ENCODE measurements at regions not wholly inside any gene's neighbourhood (a gene's known extent, or its start where the extent isn't known, plus 50 kb on each side); places are given as distances from the start of the nearest gene placed in this dataset.

- DNase-seq (ENCODE audit: low read depth in 3 of 3), result no peak
These were observed 186.2 kb downstream of the NEDD1 start for GRCh38 chr12:97093187-97093683.

- no peak for DNase-seq (ENCODE audit: low read depth in 3 of 3)
These were observed 190.7 kb downstream of the NEDD1 start for GRCh38 chr12:97097734-97098133.

- no peak for DNase-seq (ENCODE audit: low read depth in 3 of 3)
These were observed 202.4 kb downstream of the NEDD1 start for GRCh38 chr12:97109441-97109840.

GRCh38 chr12:97112136-97112535 lies 205.1 kb downstream of the NEDD1 start:
- no peak for DNase-seq (ENCODE audit: low read depth in 3 of 3)

GRCh38 chr12:97118796-97119375 lies 211.8 kb downstream of the NEDD1 start:
- DNase-seq (ENCODE audit: low read depth in 3 of 3), result no peak

- no peak for DNase-seq (ENCODE audit: low read depth in 3 of 3)
These were observed 220.0 kb downstream of the NEDD1 start for GRCh38 chr12:97127061-97127460.

- DNase-seq (ENCODE audit: low read depth in 3 of 3), result no peak
These were observed 224.3 kb downstream of the NEDD1 start for GRCh38 chr12:97131220-97131981.

- no peak for DNase-seq (ENCODE audit: low read depth in 3 of 3)
These were observed 225.2 kb downstream of the NEDD1 start for GRCh38 chr12:97132270-97132669.

- DNase-seq (ENCODE audit: low read depth in 3 of 3), result no peak
These were observed 227.4 kb downstream of the NEDD1 start for GRCh38 chr12:97134495-97134894.

- no peak for DNase-seq (ENCODE audit: low read depth in 3 of 3)
These were observed 233.3 kb downstream of the NEDD1 start for GRCh38 chr12:97140355-97140754.

- DNase-seq (ENCODE audit: low read depth in 3 of 3), result no peak
These were observed 235.8 kb downstream of the NEDD1 start for GRCh38 chr12:97142737-97143410.

- peak; percentile 19 to 26 (median 21) for DNase-seq (ENCODE audit: low read depth in 3 of 3)
These were observed 242.0 kb downstream of the NEDD1 start for GRCh38 chr12:97148941-97149559.

GRCh38 chr12:97151481-97151880 lies 244.4 kb downstream of the NEDD1 start:
- no peak for DNase-seq (ENCODE audit: low read depth in 3 of 3)

GRCh38 chr12:97159377-97159776 lies 252.3 kb downstream of the NEDD1 start:
- DNase-seq (ENCODE audit: low read depth in 3 of 3), result no peak

GRCh38 chr12:97160277-97160676 lies 253.2 kb downstream of the NEDD1 start:
- no peak for DNase-seq (ENCODE audit: low read depth in 3 of 3)

- DNase-seq (ENCODE audit: low read depth in 3 of 3), result no peak
These were observed 255.1 kb downstream of the NEDD1 start for GRCh38 chr12:97162173-97162572.

- no peak for DNase-seq (ENCODE audit: low read depth in 3 of 3)
These were observed 257.9 kb downstream of the NEDD1 start for GRCh38 chr12:97164936-97165335.

GRCh38 chr12:97167598-97167997 lies 260.5 kb downstream of the NEDD1 start:
- DNase-seq (ENCODE audit: low read depth in 3 of 3), result no peak

- no peak for DNase-seq (ENCODE audit: low read depth in 3 of 3)
These were observed 261.7 kb downstream of the NEDD1 start for GRCh38 chr12:97168804-97169203.

GRCh38 chr12:97169889-97170567 lies 263.0 kb downstream of the NEDD1 start:
- no peak for DNase-seq (ENCODE audit: low read depth in 3 of 3)

GRCh38 chr12:97173688-97174410 lies 266.8 kb downstream of the NEDD1 start:
- DNase-seq (ENCODE audit: low read depth in 3 of 3), result no peak
